Suprapubic skin (tissue), 4 donors: ENCODE measurements at regions not wholly inside any gene's neighbourhood (a gene's known extent, or its start where the extent isn't known, plus 50 kb on each side); places are given as distances from the start of the nearest gene placed in this dataset.

Experiments used
- DNase-seq, 2 donors: peaks; one replicate each; pipeline ENCODE4 v3.0.0-alpha.2; 2019; ENCODE audit warnings: low spot score in 2 of 2
- H3K27ac ChIP-seq: fragments of 200-600 bp; sonication (generic); one replicate; pipeline ENCODE4 v1.5.1; 2019
- H3K27me3 ChIP-seq: fragments of 200-600 bp; sonication (generic); one replicate; pipeline ENCODE4 v1.5.1; 2019
- H3K36me3 ChIP-seq: fragments of 200-600 bp; sonication (generic); one replicate; pipeline ENCODE4 v1.5.1; 2019
- H3K4me1 ChIP-seq: fragments of 200-600 bp; sonication (generic); one replicate; pipeline ENCODE4 v1.5.1; 2019
- H3K4me3 ChIP-seq: fragments of 200-600 bp; sonication (generic); one replicate; pipeline ENCODE4 v1.5.1; 2019; ENCODE audit warnings: mild to moderate bottlenecking
- H3K9me3 ChIP-seq: fragments of 200-600 bp; sonication (generic); one replicate; pipeline ENCODE4 v1.5.1; 2019
- CTCF ChIP-seq, 2 donors: fragments of 200-600 bp in 1 of 2; fragments of 450-650 bp in 1 of 2; sonication (generic) in 1 of 2; IDR thresholded peaks; one replicate each; pipeline ENCODE4 v1.5.1; 2016 to 2019; ENCODE audit warnings: antibody characterized with exemption in 2 of 2, mild to moderate bottlenecking in 1 of 2, moderate library complexity in 1 of 2
- EP300 ChIP-seq: sonication (generic); formaldehyde crosslinking; IDR thresholded peaks from one replicate; pipeline ENCODE4 v1.6.1; 2017; ENCODE audit warnings: antibody characterized with exemption
- POLR2A ChIP-seq, 2 donors: fragments of 450-650 bp; IDR thresholded peaks; one replicate each; pipeline ENCODE4 v1.6.1; 2017; ENCODE audit warnings: antibody characterized with exemption in 2 of 2, mild to moderate bottlenecking in 2 of 2, moderate library complexity in 2 of 2
- POLR2AphosphoS5 ChIP-seq, 3 donors: sonication (generic); formaldehyde crosslinking; IDR thresholded peaks; one replicate each; pipeline ENCODE4 v1.6.1; 2017; ENCODE audit warnings: antibody characterized with exemption in 3 of 3
- WGBS: methylation state at CpG from one replicate; pipeline ENCODE4 v1.1.5; 2018; 5-methylcytosine and 5-hydroxymethylcytosine counted together

- WGBS: 72% methylated on average over 3 of the region's 3 CpGs
- H3K27me3 ChIP-seq: no peaks in the 10 kb centered on the region
- DNase-seq: no peak
Observed at GRCh38 chr3:147551491-147551890, 142.3 kb downstream of the ZIC1 start.

GRCh38 chr3:147554332-147554731 lies 145.2 kb downstream of the ZIC1 start:
- Histone ChIP-seq H3K4me3 (no peak overlapping the region), H3K9me3 (no peaks in the 10 kb centered on the region), H3K36me3 (no peaks in the 10 kb centered on the region), H3K4me1 (no peaks in the 10 kb centered on the region), H3K27me3 (no peaks in the 10 kb centered on the region), H3K27ac (no peak overlapping the region)
- DNase-seq: no peak
- TF ChIP-seq CTCF (IDR thresholded peaks at IDR 0.05) (no peak), POLR2AphosphoS5 (IDR thresholded peaks at IDR 0.05) (no peak), POLR2A (IDR thresholded peaks at IDR 0.05) (no peak), EP300 (no peak)

More at GRCh38 chr3:147551491-147551890, 142.3 kb downstream of the ZIC1 start:
- no peak for TF ChIP-seq POLR2A (IDR thresholded peaks at IDR 0.05)
- TF ChIP-seq POLR2AphosphoS5 (IDR thresholded peaks at IDR 0.05): no peak
- TF ChIP-seq EP300: no peak
- TF ChIP-seq CTCF (IDR thresholded peaks at IDR 0.05): no peak
- H3K27ac ChIP-seq: no peak overlapping the region
- no peaks in the 10 kb centered on the region for H3K9me3 ChIP-seq
- H3K36me3 ChIP-seq: no peaks in the 10 kb centered on the region
- no peak overlapping the region for H3K4me3 ChIP-seq
- H3K4me1 ChIP-seq: no peaks in the 10 kb centered on the region

- DNase-seq: no peak
- Histone ChIP-seq H3K36me3 (no peaks in the 10 kb centered on the region), H3K4me1 (no peaks in the 10 kb centered on the region), H3K27ac (no peak overlapping the region), H3K4me3 (no peak overlapping the region), H3K27me3 (no peaks in the 10 kb centered on the region), H3K9me3 (no peaks in the 10 kb centered on the region)
- TF ChIP-seq POLR2AphosphoS5 (IDR thresholded peaks at IDR 0.05) (no peak), CTCF (IDR thresholded peaks at IDR 0.05) (no peak), POLR2A (IDR thresholded peaks at IDR 0.05) (no peak), EP300 (no peak)
Observed at GRCh38 chr3:147572970-147573340, 163.8 kb downstream of the ZIC1 start.

- Histone ChIP-seq H3K27ac (no peak overlapping the region), H3K9me3 (no peaks in the 10 kb centered on the region), H3K27me3 (no peaks in the 10 kb centered on the region), H3K36me3 (no peaks in the 10 kb centered on the region), H3K4me3 (no peak overlapping the region), H3K4me1 (no peaks in the 10 kb centered on the region)
- WGBS: 25% methylated on average over 1 of the region's 1 CpG
- DNase-seq: no peak
- TF ChIP-seq CTCF (IDR thresholded peaks at IDR 0.05): no peak
- TF ChIP-seq EP300: no peak
- no peak for TF ChIP-seq POLR2AphosphoS5 (IDR thresholded peaks at IDR 0.05)
- no peak for TF ChIP-seq POLR2A (IDR thresholded peaks at IDR 0.05)
Observed at GRCh38 chr3:147574621-147575020, 165.5 kb downstream of the ZIC1 start.

GRCh38 chr3:147575391-147575790 lies 166.2 kb downstream of the ZIC1 start:
- WGBS: 73% methylated on average over 2 of the region's 2 CpGs
- no peaks in the 10 kb centered on the region for H3K36me3 ChIP-seq
- no peaks in the 10 kb centered on the region for H3K27me3 ChIP-seq
- no peaks in the 10 kb centered on the region for H3K9me3 ChIP-seq
- H3K27ac ChIP-seq: no peak overlapping the region
- H3K4me3 ChIP-seq: no peak overlapping the region
- no peak for DNase-seq
- no peak for TF ChIP-seq POLR2AphosphoS5 (IDR thresholded peaks at IDR 0.05)
- no peak for TF ChIP-seq CTCF (IDR thresholded peaks at IDR 0.05)
- TF ChIP-seq EP300: no peak
- no peak for TF ChIP-seq POLR2A (IDR thresholded peaks at IDR 0.05)
- H3K4me1 ChIP-seq: no peaks in the 10 kb centered on the region
